Endometrium (tissue), 2 donors: ENCODE measurements at regions not wholly inside any gene's neighbourhood (a gene's known extent, or its start where the extent isn't known, plus 50 kb on each side); places are given as distances from the start of the nearest gene placed in this dataset.

Experiments
- FAIRE-seq: peaks from 2 replicates; lab custom pipeline; 2012; peaks lifted over from hg19 to GRCh38; lab: Jason Lieb, UNC
- donor health status: control.
- donor health status: control.

- FAIRE-seq: no peak
Observed at GRCh38 chr7:56291-56913, 136.0 kb upstream of the FAM20C start.

GRCh38 chr7:57071-57470, 135.3 kb upstream of the FAM20C start:
- FAIRE-seq: no peak

GRCh38 chr7:57482-58255, 134.7 kb upstream of the FAM20C start:
- no peak for FAIRE-seq

GRCh38 chr7:58316-58715, 134.1 kb upstream of the FAM20C start:
- FAIRE-seq: no peak

GRCh38 chr7:59079-60016, 133.0 kb upstream of the FAM20C start:
- FAIRE-seq: no peak

- FAIRE-seq: no peak
Observed at GRCh38 chr7:60017-60675, 132.2 kb upstream of the FAM20C start.

- FAIRE-seq: no peak
Observed at GRCh38 chr7:60706-61105, 131.7 kb upstream of the FAM20C start.

GRCh38 chr7:61111-61510, 131.3 kb upstream of the FAM20C start:
- FAIRE-seq: no peak

GRCh38 chr7:61576-62360, 130.6 kb upstream of the FAM20C start:
- no peak for FAIRE-seq

GRCh38 chr7:62361-63116, 129.8 kb upstream of the FAM20C start:
- FAIRE-seq: no peak

GRCh38 chr7:63117-63480, 129.3 kb upstream of the FAM20C start:
- FAIRE-seq: no peak

GRCh38 chr7:63521-64021, 128.8 kb upstream of the FAM20C start:
- no peak for FAIRE-seq

GRCh38 chr7:64098-64915, 128.1 kb upstream of the FAM20C start:
- FAIRE-seq: no peak

GRCh38 chr7:64916-65341, 127.4 kb upstream of the FAM20C start:
- FAIRE-seq: no peak

GRCh38 chr7:65554-65953, 126.8 kb upstream of the FAM20C start:
- FAIRE-seq: no peak

- FAIRE-seq: no peak
Observed at GRCh38 chr7:66296-66695, 126.1 kb upstream of the FAM20C start.

- no peak for FAIRE-seq
Observed at GRCh38 chr7:66741-67140, 125.6 kb upstream of the FAM20C start.

GRCh38 chr7:67661-68395, 124.5 kb upstream of the FAM20C start:
- FAIRE-seq: no peak

- no peak for FAIRE-seq
Observed at GRCh38 chr7:68629-69028, 123.7 kb upstream of the FAM20C start.
